Endothelial cell of umbilical vein (primary cell): ENCODE measurements at regions not wholly inside any gene's neighbourhood (a gene's known extent, or its start where the extent isn't known, plus 50 kb on each side); places are given as distances from the start of the nearest gene placed in this dataset.

Source experiments
- BruUV-seq: library from RNA; stranded (reverse); fragments of 400-500 nt; replicated peaks from 2 replicates; lab custom pipeline; 2021; lab: Mats Ljungman, UMichigan
- CTCF ChIA-PET: fragments of 300-600, 350-600 bp; sonication (Branson Sonifier 250); formaldehyde crosslinking; loops from one replicate; lab custom pipeline; 2021; ENCODE audit warnings: antibody characterized with exemption, inconsistent platforms; lab: Charles Lee
- POLR2A ChIA-PET: fragments of 300-600, 350-600 bp; sonication (Branson Sonifier 250); formaldehyde crosslinking; loops from one replicate; lab custom pipeline; 2021; ENCODE audit warnings: antibody characterized with exemption, inconsistent platforms; lab: Charles Lee
- DNase-seq: peaks from one replicate; pipeline ENCODE4 v3.0.0-alpha.2; 2011; ENCODE audit warnings: low read depth, low spot score
- FAIRE-seq: peaks from 2 replicates; lab custom pipeline; 2011; peaks lifted over from hg19 to GRCh38; lab: Jason Lieb, UNC
- H2AFZ ChIP-seq: 2 replicates; pipeline ENCODE4 v1.6.0; 2012; ENCODE audit warnings: low read depth, low read length, control low read depth, inconsistent platforms
- H3K27ac ChIP-seq: 2 replicates; pipeline ENCODE4 v1.5.1; 2011; ENCODE audit warnings: low read depth, mild to moderate bottlenecking, control low read depth, low read length, moderate library complexity; ENCODE audit not compliant: insufficient read depth
- H3K27me3 ChIP-seq, 2 experiments: 2 replicates each; pipeline versions ENCODE4 v1.6.0 to v1.6.1; 2011; ENCODE audit warnings: low read length in 2 of 2, mixed read lengths in 1 of 2; ENCODE audit not compliant: control insufficient read depth in 2 of 2, insufficient read depth in 2 of 2
- H3K36me3 ChIP-seq, 2 experiments: 2 replicates in 1 of 2; 3 replicates in 1 of 2; pipeline ENCODE4 v1.5.1; 2011; ENCODE audit warnings: low read length in 2 of 2, mild to moderate bottlenecking in 1 of 2, moderate library complexity in 1 of 2; ENCODE audit not compliant: control insufficient read depth in 2 of 2, insufficient read depth in 2 of 2; ENCODE audit errors: extremely low read depth in 1 of 2
- H3K4me1 ChIP-seq: 3 replicates; pipeline ENCODE4 v1.5.1; 2011; ENCODE audit warnings: mild to moderate bottlenecking, low read length; ENCODE audit not compliant: control insufficient read depth, insufficient read depth; ENCODE audit errors: extremely low read depth
- H3K4me2 ChIP-seq: 2 replicates; pipeline ENCODE4 v1.6.1; 2011; ENCODE audit warnings: low read length, control low read depth, mixed read lengths; ENCODE audit not compliant: insufficient read depth
- H3K4me3 ChIP-seq, 3 experiments: fragments of 200-600 bp in 1 of 3; sonication (generic), shearing (Covaris generic) in 1 of 3; replicated peaks in 1 of 3; 2 replicates each; pipeline ENCODE4 v1.5.1; 2011 to 2016; ENCODE audit warnings: control low read depth in 3 of 3, low read length in 3 of 3, mild to moderate bottlenecking in 2 of 3, inconsistent platforms in 1 of 3, low read depth in 1 of 3, moderate library complexity in 1 of 3; ENCODE audit not compliant: insufficient read depth in 1 of 3
- H3K79me2 ChIP-seq: 2 replicates; pipeline ENCODE4 v1.6.0; 2012; ENCODE audit warnings: low read length, inconsistent platforms; ENCODE audit not compliant: control insufficient read depth, insufficient read depth
- H3K9ac ChIP-seq: replicated peaks from 2 replicates; pipeline ENCODE3; 2011; ENCODE audit warnings: low read length, control low read depth; ENCODE audit not compliant: insufficient read depth; ENCODE audit errors: extremely low read depth
- H3K9me1 ChIP-seq: replicated peaks from 3 replicates; pipeline ENCODE4 v1.6.0; 2011; ENCODE audit warnings: mild to moderate bottlenecking, low read length; ENCODE audit not compliant: control insufficient read depth, insufficient read depth; ENCODE audit errors: extremely low read depth
- H3K9me3 ChIP-seq: replicated peaks from 2 replicates; pipeline ENCODE4 v1.5.1; 2012; ENCODE audit warnings: low read length, inconsistent platforms; ENCODE audit not compliant: control insufficient read depth, insufficient read depth
- H4K20me1 ChIP-seq: replicated peaks from 2 replicates; pipeline ENCODE3; 2011; ENCODE audit warnings: mild to moderate bottlenecking, low read length; ENCODE audit not compliant: control insufficient read depth, insufficient read depth; ENCODE audit errors: extremely low read depth
- CTCF ChIP-seq, 2 donors: IDR thresholded peaks; 1 replicate in 1 of 2; 2 replicates in 1 of 2; pipeline ENCODE4 v1.5.1; 2011; ENCODE audit warnings: low read length in 2 of 2, mild to moderate bottlenecking in 2 of 2, moderate library complexity in 2 of 2, control low read depth in 1 of 2, inconsistent platforms in 1 of 2, low read depth in 1 of 2; ENCODE audit not compliant: insufficient read depth in 1 of 2; ENCODE audit errors: extremely low read depth in 1 of 2
- EZH2 ChIP-seq: IDR thresholded peaks from 2 replicates; pipeline ENCODE4 v1.6.1; 2012; ENCODE audit warnings: borderline replicate concordance, low read depth, mild to moderate bottlenecking, moderate library complexity, low read length, inconsistent platforms; ENCODE audit not compliant: severe bottlenecking
- FOS ChIP-seq: IDR thresholded peaks from 2 replicates; pipeline ENCODE4 v1.6.1; 2011; ENCODE audit warnings: mild to moderate bottlenecking, low read length, moderate library complexity, borderline replicate concordance; ENCODE audit not compliant: insufficient read depth
- GATA2 ChIP-seq: IDR thresholded peaks from 2 replicates; pipeline ENCODE4 v1.7.0; 2011; ENCODE audit warnings: low read depth, mild to moderate bottlenecking, moderate library complexity, mixed read lengths, low read length; ENCODE audit not compliant: insufficient read length, insufficient read depth
- JUN ChIP-seq: IDR thresholded peaks from 2 replicates; pipeline ENCODE4 v1.6.1; 2011; ENCODE audit warnings: borderline replicate concordance, low read depth; ENCODE audit not compliant: insufficient read length, insufficient read depth
- POLR2AphosphoS5 ChIP-seq: IDR thresholded peaks from 2 replicates; pipeline ENCODE4 v1.6.1; 2012; ENCODE audit warnings: low read depth, mild to moderate bottlenecking, control low read depth, low read length, moderate library complexity; ENCODE audit not compliant: insufficient read depth
- dilution Hi-C: fragments of 300-500 bp; cut with MboI; formaldehyde crosslinking; loops from one replicate; pipeline ENCODE4 v1.15.0; 2019; ENCODE audit warnings: low sequenced_read_pairs; ENCODE audit not compliant: extremely low pct_ligation_motif_present
- intact Hi-C: fragments of 100-400 bp; cut with micrococcal nuclease; formaldehyde crosslinking; loops from one replicate; pipeline ENCODE4 v1.10.0; 2022

GRCh38 chr22:48895336-48895735 is 932.3 kb downstream of the BRD1 start:
- TF ChIP-seq FOS (no peak), GATA2 (no peak), CTCF (IDR thresholded peaks at IDR 0.05; ENCODE audit: extremely low read depth in 1 of 2, insufficient read depth in 1 of 2, low read depth in 1 of 2, low read length in 2 of 2) (no peak), JUN (no peak), POLR2AphosphoS5 (no peak)
- Histone ChIP-seq H3K27me3 (no peaks in the 10 kb centered on the region), H3K9me1 (no peaks in the 10 kb centered on the region), H2AFZ (no peak overlapping the region), H4K20me1 (no peaks in the 10 kb centered on the region), H3K9ac (no peak overlapping the region), H3K4me2 (no peak overlapping the region), H3K36me3 (no peaks in the 10 kb centered on the region), H3K9me3 (peaks cover 19% of the 10 kb centered on the region), H3K4me1 (no peaks in the 10 kb centered on the region), H3K4me3 (no peak overlapping the region), H3K27ac (no peak overlapping the region), H3K79me2 (no peaks in the 10 kb centered on the region)
- ChIA-PET POLR2A (no interaction called here), CTCF (no interaction called here)
- FAIRE-seq, result no peak
- intact Hi-C loops (no loop called here), dilution Hi-C loops (no loop called here)
- no TSS peak for BruUV-seq
- DNase-seq, result no peak

DNA sequence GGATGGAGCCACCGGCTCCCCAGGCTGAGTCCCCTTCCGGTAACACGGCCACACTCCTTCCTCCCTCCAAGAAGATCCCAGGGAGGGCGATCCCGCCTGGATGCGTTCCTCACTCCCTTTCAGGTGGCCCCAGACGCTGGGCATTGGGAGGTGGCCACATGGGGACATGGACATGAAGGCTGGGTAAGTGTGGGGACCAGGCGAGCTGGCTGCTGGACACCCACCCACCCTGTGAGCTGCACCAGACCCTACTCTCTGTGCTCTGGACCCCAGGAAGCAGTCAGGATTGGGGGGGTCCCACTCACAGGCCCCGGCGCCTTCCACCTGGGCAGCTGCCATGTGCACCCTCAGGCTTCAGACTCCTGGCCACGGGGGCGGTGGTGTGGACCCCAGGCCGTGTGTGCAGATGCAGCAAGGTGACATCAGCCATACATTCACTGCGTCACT is 932.8 kb downstream of the BRD1 start:
- no peak for FAIRE-seq
- no peak overlapping the region for H2AFZ ChIP-seq
- ChIA-PET POLR2A (no interaction called here), CTCF (no interaction called here)
- H3K27me3 ChIP-seq, result no peaks in the 10 kb centered on the region
- BruUV-seq, result no TSS peak
- no peaks in the 10 kb centered on the region for H3K4me1 ChIP-seq
- no peaks in the 10 kb centered on the region for H3K79me2 ChIP-seq
- dilution Hi-C loops (no loop called here), intact Hi-C loops (no loop called here)
- H3K36me3 ChIP-seq, result no peaks in the 10 kb centered on the region
- no peak for DNase-seq
- H4K20me1 ChIP-seq, result no peaks in the 10 kb centered on the region
- no peak for TF ChIP-seq GATA2
- TF ChIP-seq EZH2, result no peak
- H3K4me2 ChIP-seq, result no peak overlapping the region
- H3K27ac ChIP-seq, result no peak overlapping the region
- H3K9me1 ChIP-seq, result no peaks in the 10 kb centered on the region
- H3K9me3 ChIP-seq, result peaks cover 19% of the 10 kb centered on the region
- H3K4me3 ChIP-seq, result no peak overlapping the region
- no peak overlapping the region for H3K9ac ChIP-seq
